ENCODE measurements at regions not wholly inside any gene's neighbourhood (a gene's known extent, or its start where the extent isn't known, plus 50 kb on each side); places are given as distances from the start of the nearest gene placed in this dataset.

- no peak for TF ChIP-seq POLR2A (IDR thresholded peaks at IDR 0.05)
- no peak for TF ChIP-seq CTCF (IDR thresholded peaks at IDR 0.05)
- no peak for TF ChIP-seq POLR2AphosphoS5 (IDR thresholded peaks at IDR 0.05; ENCODE audit: insufficient read depth in 1 of 2, low read depth in 1 of 2)
Observed at GRCh38 chr3:25376340-25376739, 51.7 kb upstream of the RARB start.
